GM12873 (cell line): ENCODE measurements at regions not wholly inside any gene's neighbourhood (a gene's known extent, or its start where the extent isn't known, plus 50 kb on each side); places are given as distances from the start of the nearest gene placed in this dataset.

Source experiments
- CTCF ChIP-seq: IDR thresholded peaks from 2 replicates; pipeline ENCODE4 v1.5.1; 2012; ENCODE audit warnings: low read depth, mild to moderate bottlenecking, moderate library complexity, low read length, control low read depth; ENCODE audit not compliant: insufficient read depth; ENCODE audit errors: missing control alignments

- no peak for TF ChIP-seq CTCF
Observed at GRCh38 chr20:57024849-57025248, 241.6 kb downstream of the BMP7 start.

GRCh38 chr20:57025261-57025660, 241.2 kb downstream of the BMP7 start:
- TF ChIP-seq CTCF = no peak

- TF ChIP-seq CTCF = no peak
Observed at GRCh38 chr20:57025666-57026224, 240.7 kb downstream of the BMP7 start.

- TF ChIP-seq CTCF = no peak
Observed at GRCh38 chr20:57027777-57028176, 238.7 kb downstream of the BMP7 start.

- TF ChIP-seq CTCF = no peak
Observed at GRCh38 chr20:57030611-57031600, 235.5 kb downstream of the BMP7 start.

- no peak for TF ChIP-seq CTCF
Observed at GRCh38 chr20:57031867-57032355, 234.5 kb downstream of the BMP7 start.

GRCh38 chr20:57032847-57033246, 233.6 kb downstream of the BMP7 start:
- TF ChIP-seq CTCF = no peak
